ENCODE measurements at regions not wholly inside any gene's neighbourhood (a gene's known extent, or its start where the extent isn't known, plus 50 kb on each side); places are given as distances from the start of the nearest gene placed in this dataset.

DNA sequence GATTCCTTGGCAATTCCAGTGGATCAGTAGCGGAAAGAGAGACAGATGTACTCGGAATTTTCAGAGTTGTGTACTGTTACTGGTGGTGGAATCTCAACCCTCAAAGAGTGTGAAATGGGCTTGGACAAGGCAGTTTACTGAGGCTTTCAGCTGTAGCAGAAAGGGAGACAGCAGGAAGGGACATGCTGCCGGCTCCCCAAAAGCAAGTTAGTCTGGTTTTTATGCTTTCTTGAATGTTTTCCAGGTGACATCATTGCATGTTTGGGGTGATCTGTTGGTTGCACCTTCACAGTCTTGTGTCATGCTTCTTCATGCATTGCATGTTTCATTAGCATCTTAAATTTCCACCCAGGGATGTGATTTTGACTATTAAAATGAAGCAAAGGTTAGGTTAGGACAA lies 1282.2 kb downstream of the ADGRL3 start:
- WGBS, 2 donors: 61 to 63% methylated on average over 3 of the region's 3 CpGs
- no peak for DNase-seq
- intact Hi-C loops (cut with DNase I): no loop called here
- Histone ChIP-seq H3K27me3 (no peaks in the 10 kb centered on the region), H3K27ac (no peak overlapping the region), H3K36me3 (no peaks in the 10 kb centered on the region), H3K9me3 (no peaks in the 10 kb centered on the region), H3K4me3 (no peak overlapping the region), H3K4me1 (no peaks in the 10 kb centered on the region)
- no peak for TF ChIP-seq POLR2A (IDR thresholded peaks at IDR 0.05)
- TF ChIP-seq CTCF (IDR thresholded peaks at IDR 0.05): no peak

- Histone ChIP-seq H3K4me1 (no peaks in the 10 kb centered on the region), H3K27ac (no peak overlapping the region), H3K4me3 (no peak overlapping the region), H3K27me3 (no peaks in the 10 kb centered on the region), H3K36me3 (no peaks in the 10 kb centered on the region), H3K9me3 (no peaks in the 10 kb centered on the region)
- 44 to 49% methylated on average over 2 of the region's 2 CpGs for WGBS, 2 donors
- intact Hi-C loops (cut with DNase I): no loop called here
- TF ChIP-seq CTCF (IDR thresholded peaks at IDR 0.05) (no peak), POLR2A (IDR thresholded peaks at IDR 0.05) (no peak)
- no peak for DNase-seq
Measured at GRCh38 chr4:62475596-62475995, 1275.5 kb downstream of the ADGRL3 start.

GRCh38 chr4:62474802-62475201 lies 1274.7 kb downstream of the ADGRL3 start:
- DNase-seq: no peak
- Histone ChIP-seq H3K4me3 (no peak overlapping the region), H3K9me3 (no peaks in the 10 kb centered on the region), H3K4me1 (no peaks in the 10 kb centered on the region), H3K36me3 (no peaks in the 10 kb centered on the region), H3K27me3 (no peaks in the 10 kb centered on the region), H3K27ac (no peak overlapping the region)
- no peak for TF ChIP-seq CTCF (IDR thresholded peaks at IDR 0.05)
- TF ChIP-seq POLR2A (IDR thresholded peaks at IDR 0.05): no peak
- intact Hi-C loops (cut with DNase I): no loop called here
- WGBS, 2 donors: 78 to 91% methylated on average over 3 of the region's 3 CpGs

DNA sequence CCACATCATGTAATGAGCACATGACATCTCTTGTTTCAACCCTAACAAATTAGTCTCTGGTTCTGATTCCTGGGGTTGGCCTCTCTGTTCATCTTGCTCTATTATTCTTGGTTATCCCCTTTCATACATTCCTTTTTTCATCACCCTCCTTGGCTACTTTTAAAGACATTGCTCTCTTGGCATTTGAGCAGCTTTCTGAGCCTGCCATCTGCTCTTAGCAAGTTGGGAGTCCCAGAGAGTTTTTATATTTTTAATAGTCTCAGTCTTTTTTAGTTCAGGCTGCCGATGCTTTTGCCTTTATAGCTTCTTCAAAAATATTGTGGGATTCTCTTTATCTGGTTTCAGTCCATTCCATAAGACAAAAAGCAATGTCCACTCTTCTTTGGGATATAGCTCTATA lies 1270.9 kb downstream of the ADGRL3 start:
- TF ChIP-seq CTCF (IDR thresholded peaks at IDR 0.05) (no peak), POLR2A (IDR thresholded peaks at IDR 0.05) (no peak)
- no peak overlapping the region for H3K27ac ChIP-seq
- no peaks in the 10 kb centered on the region for H3K36me3 ChIP-seq
- intact Hi-C loops (cut with DNase I): no loop called here
- no peaks in the 10 kb centered on the region for H3K27me3 ChIP-seq
- 85 to 92% methylated on average over 1 of the region's 1 CpG for WGBS, 2 donors
- DNase-seq: no peak
- H3K9me3 ChIP-seq: no peaks in the 10 kb centered on the region
- no peak overlapping the region for H3K4me3 ChIP-seq
- no peaks in the 10 kb centered on the region for H3K4me1 ChIP-seq

DNA sequence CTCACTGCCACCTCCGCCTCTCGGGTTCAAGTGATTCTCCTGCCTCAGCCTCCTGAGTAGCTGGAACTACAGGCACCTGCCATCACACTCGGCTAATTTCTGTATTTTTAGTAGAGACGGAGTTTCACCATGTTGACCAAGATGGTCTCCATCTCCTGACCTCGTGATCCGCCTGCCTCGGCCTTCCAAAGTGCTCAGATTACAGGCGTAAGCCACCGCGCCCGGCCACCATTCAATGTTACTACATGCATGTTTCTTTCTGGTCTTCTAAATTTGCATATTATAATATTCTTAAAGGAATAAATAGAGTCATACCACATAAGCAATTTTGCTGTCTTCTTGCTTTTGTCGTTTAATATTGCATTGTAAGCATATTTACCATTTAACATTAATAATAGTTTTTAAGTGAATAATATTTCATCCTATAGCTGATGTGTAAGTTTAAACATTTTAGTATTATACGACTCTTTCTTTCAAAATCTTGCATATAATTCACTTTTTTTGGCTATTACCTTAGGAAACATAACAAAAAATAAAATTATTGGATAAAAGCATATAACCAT lies 1270.4 kb downstream of the ADGRL3 start:
- 82 to 83% methylated on average over 11 to 13 of the region's 13 CpGs for WGBS, 2 donors
- Histone ChIP-seq H3K36me3 (no peaks in the 10 kb centered on the region), H3K27ac (no peak overlapping the region), H3K4me1 (no peaks in the 10 kb centered on the region), H3K9me3 (no peaks in the 10 kb centered on the region), H3K4me3 (no peak overlapping the region), H3K27me3 (no peaks in the 10 kb centered on the region)
- no peak for TF ChIP-seq POLR2A (IDR thresholded peaks at IDR 0.05)
- no peak for TF ChIP-seq CTCF (IDR thresholded peaks at IDR 0.05)
- no peak for DNase-seq
- intact Hi-C loops (cut with DNase I): no loop called here

All from esophagus squamous epithelium (tissue), 5 donors.